Parathyroid adenoma (tissue), 2 donors: ENCODE measurements at regions not wholly inside any gene's neighbourhood (a gene's known extent, or its start where the extent isn't known, plus 50 kb on each side); places are given as distances from the start of the nearest gene placed in this dataset.
"Not testable (repeated sequence)": the region's sequence is repeated elsewhere in the genome, so short reads cannot be mapped to it uniquely, and the experiment has no call there.

Experiments
- H2AFZ ChIP-seq: fragments of 300-600 bp; sonication (generic); one replicate; pipeline ENCODE4 v1.7.0; 2017; ENCODE audit warnings: antibody characterized with exemption, mild to moderate bottlenecking
- H3K27ac ChIP-seq: fragments of 300-600 bp; sonication (generic); one replicate; pipeline ENCODE4 v1.7.0; 2017
- H3K27me3 ChIP-seq: fragments of 300-600 bp; sonication (generic); one replicate; pipeline ENCODE4 v1.7.0; 2017; ENCODE audit warnings: low read length; ENCODE audit not compliant: control insufficient read depth, insufficient read depth
- H3K36me3 ChIP-seq: fragments of 300-600 bp; sonication (generic); one replicate; pipeline ENCODE4 v1.7.0; 2017; ENCODE audit warnings: low read length; ENCODE audit not compliant: control insufficient read depth, insufficient read depth
- H3K4me1 ChIP-seq: fragments of 300-600 bp; sonication (generic); one replicate; pipeline ENCODE4 v1.7.0; 2017; ENCODE audit warnings: control low read depth
- H3K4me2 ChIP-seq: fragments of 300-600 bp; sonication (generic); one replicate; pipeline ENCODE4 v1.7.0; 2017; ENCODE audit warnings: low read length
- H3K4me3 ChIP-seq: fragments of 300-600 bp; sonication (generic); one replicate; pipeline ENCODE4 v1.7.0; 2017; ENCODE audit warnings: low read depth, low read length
- H3K79me2 ChIP-seq: fragments of 300-600 bp; sonication (generic); one replicate; pipeline ENCODE4 v1.7.0; 2017; ENCODE audit warnings: control low read depth
- H3K9ac ChIP-seq: fragments of 300-600 bp; sonication (generic); one replicate; pipeline ENCODE4 v1.7.0; 2017; ENCODE audit warnings: mild to moderate bottlenecking
- H3K9me3 ChIP-seq: fragments of 300-600 bp; sonication (generic); one replicate; pipeline ENCODE4 v1.7.0; 2017; ENCODE audit warnings: low read length; ENCODE audit not compliant: control insufficient read depth
- TF ChIP-seq, protein P1 (sequence below): fragments of 300-600 bp; sonication (generic); IDR thresholded peaks from one replicate; pipeline ENCODE4 v1.7.0; 2017; ENCODE audit warnings: antibody characterized with exemption, mild to moderate bottlenecking
- donor health status: primary hyperparathyroidism.

DNA sequence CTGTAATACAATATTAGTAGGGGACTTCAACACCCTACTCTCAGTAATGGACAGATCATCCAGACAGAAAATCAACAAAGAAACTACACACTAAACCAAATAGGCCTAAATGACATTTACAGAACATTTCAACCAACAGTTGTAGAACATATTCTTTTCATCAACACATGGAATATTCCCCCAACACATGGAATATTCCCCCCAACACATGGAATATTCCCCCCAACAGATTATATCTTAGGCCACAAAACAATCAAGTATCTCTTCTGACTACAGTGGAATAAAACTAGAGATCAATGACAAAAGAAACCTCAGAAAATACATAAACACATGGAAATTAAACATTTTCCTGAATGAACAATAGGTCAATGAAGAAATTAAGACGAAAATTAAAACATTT is 187.2 kb upstream of the RBBP8 start:
- Histone ChIP-seq H3K27me3 (no peaks in the 10 kb centered on the region), H3K9me3 (no peaks in the 10 kb centered on the region), H3K4me2 (no peak overlapping the region), H3K79me2 (no peaks in the 10 kb centered on the region), H3K4me3 (no peak overlapping the region), H3K4me1 (no peaks in the 10 kb centered on the region), H3K36me3 (no peaks in the 10 kb centered on the region), H3K9ac (no peak overlapping the region), H2AFZ (no peak overlapping the region), H3K27ac (no peak overlapping the region)
- TF ChIP-seq, protein P1, sequence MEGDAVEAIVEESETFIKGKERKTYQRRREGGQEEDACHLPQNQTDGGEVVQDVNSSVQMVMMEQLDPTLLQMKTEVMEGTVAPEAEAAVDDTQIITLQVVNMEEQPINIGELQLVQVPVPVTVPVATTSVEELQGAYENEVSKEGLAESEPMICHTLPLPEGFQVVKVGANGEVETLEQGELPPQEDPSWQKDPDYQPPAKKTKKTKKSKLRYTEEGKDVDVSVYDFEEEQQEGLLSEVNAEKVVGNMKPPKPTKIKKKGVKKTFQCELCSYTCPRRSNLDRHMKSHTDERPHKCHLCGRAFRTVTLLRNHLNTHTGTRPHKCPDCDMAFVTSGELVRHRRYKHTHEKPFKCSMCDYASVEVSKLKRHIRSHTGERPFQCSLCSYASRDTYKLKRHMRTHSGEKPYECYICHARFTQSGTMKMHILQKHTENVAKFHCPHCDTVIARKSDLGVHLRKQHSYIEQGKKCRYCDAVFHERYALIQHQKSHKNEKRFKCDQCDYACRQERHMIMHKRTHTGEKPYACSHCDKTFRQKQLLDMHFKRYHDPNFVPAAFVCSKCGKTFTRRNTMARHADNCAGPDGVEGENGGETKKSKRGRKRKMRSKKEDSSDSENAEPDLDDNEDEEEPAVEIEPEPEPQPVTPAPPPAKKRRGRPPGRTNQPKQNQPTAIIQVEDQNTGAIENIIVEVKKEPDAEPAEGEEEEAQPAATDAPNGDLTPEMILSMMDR, result no peak

DNA sequence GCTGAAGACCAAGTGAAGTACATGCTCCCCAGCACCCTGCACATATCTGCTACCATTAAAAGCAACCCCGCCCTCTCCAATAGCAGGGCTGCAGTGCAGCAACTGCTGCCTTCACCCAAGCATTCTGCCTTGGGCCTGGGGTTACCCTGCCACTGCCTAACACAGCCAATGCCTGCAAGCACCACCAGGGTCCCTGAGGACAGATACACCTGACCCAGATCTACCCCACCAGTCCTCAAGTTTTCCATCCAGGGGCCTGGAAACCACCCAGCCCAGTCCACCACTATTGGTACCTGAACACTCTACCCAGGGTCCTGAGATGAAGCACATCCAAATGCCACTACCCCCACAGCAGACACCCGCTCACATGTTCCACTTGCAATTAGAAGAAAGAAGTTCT is 181.1 kb upstream of the RBBP8 start:
- no peak overlapping the region for H3K9ac ChIP-seq
- H3K27me3 ChIP-seq, result no peaks in the 10 kb centered on the region
- no peaks in the 10 kb centered on the region for H3K36me3 ChIP-seq
- H3K4me3 ChIP-seq, result no peak overlapping the region
- H3K79me2 ChIP-seq, result no peaks in the 10 kb centered on the region
- TF ChIP-seq, protein P1, result no peak
- H3K27ac ChIP-seq, result no peak overlapping the region
- no peaks in the 10 kb centered on the region for H3K9me3 ChIP-seq
- H3K4me1 ChIP-seq, result no peaks in the 10 kb centered on the region
- H3K4me2 ChIP-seq, result no peak overlapping the region
- H2AFZ ChIP-seq, result no peak overlapping the region

DNA sequence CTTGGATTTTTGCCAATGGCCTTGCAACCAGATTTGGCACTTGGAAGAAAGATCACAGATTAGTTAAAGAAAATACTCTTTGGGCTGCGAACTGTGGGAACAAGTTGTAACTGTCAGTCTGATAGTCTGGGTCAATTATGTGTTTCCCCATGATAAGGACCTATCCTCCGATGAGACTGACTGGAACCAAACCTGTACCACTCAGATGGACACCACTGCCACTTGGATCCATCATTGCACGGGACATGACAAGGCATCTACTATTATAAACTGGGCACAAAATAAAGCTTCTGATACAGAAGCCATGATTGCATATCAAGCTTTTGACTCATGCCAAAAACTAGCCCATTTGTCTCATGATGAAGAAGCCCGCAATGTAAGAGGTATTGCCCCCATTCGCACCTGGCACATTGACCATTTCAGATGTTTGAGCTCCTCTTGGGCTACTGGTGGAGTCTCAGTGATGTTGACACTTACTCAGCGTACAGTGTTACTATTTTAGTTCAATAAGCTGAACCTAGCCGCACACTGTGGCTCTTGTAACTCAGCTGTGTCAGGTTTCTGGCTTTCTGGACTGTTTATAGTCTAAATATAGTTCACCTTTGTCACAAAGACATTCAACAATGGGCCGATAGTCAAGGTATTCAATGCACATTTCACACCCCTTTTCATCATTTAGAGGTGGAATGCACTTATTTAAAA is 179.8 kb upstream of the RBBP8 start:
- TF ChIP-seq, protein P1, result no peak
- no peaks in the 10 kb centered on the region for H3K36me3 ChIP-seq
- no peaks in the 10 kb centered on the region for H3K4me1 ChIP-seq
- no peaks in the 10 kb centered on the region for H3K27me3 ChIP-seq
- no peak overlapping the region for H3K27ac ChIP-seq
- H3K9ac ChIP-seq, result no peak overlapping the region
- H2AFZ ChIP-seq, result no peak overlapping the region
- H3K79me2 ChIP-seq, result no peaks in the 10 kb centered on the region
- no peak overlapping the region for H3K4me3 ChIP-seq
- H3K9me3 ChIP-seq, result no peaks in the 10 kb centered on the region
- peak overlapping the region; percentile 14 for H3K4me2 ChIP-seq

DNA sequence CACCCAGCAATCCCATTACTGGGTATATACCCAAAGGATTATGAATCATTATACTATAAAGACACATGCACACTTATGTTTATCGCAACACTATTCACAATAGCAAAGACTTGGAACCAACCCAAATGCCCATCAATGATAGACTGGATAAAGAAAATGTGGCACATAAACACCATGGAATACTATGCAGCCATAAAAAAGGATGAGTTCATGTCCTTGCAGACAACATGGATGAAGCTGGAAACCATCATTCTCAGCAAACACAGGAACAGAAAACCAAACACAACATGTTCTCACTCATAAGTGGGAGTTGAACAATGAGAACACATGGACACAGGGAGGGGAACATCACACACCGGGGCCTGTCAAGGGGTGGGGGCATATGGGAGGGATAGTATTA is 169.1 kb upstream of the RBBP8 start:
- not testable (repeated sequence) for H3K79me2 ChIP-seq, H3K27me3 ChIP-seq, H3K4me3 ChIP-seq, H3K9ac ChIP-seq, H3K27ac ChIP-seq, H3K4me1 ChIP-seq, H3K4me2 ChIP-seq, H3K36me3 ChIP-seq, H2AFZ ChIP-seq, H3K9me3 ChIP-seq

DNA sequence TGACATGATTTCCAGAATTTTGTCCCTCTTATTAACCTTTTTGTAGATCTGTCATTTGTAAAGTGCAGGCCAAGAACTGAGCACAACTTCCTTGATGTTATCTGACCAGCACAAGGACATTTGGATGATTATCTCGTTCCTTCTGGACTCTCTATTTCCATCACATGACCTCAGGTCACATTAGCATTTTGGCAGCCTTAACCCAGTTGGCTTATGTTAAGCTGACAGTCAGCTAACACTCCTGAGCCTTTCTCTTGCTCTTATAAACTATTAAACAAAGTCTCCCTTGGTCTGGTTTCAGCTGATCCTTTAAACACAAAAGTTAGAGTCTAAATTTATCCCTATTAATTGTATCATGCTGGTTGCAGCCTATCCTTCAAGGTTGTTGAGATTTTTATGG is 167.2 kb upstream of the RBBP8 start:
- Histone ChIP-seq H3K4me2 (no peak overlapping the region), H3K4me3 (no peak overlapping the region), H3K27ac (peak overlapping the region; percentile 24), H2AFZ (no peak overlapping the region), H3K9ac (no peak overlapping the region), H3K4me1 (peaks cover 4% of the 10 kb centered on the region), H3K9me3 (no peaks in the 10 kb centered on the region), H3K36me3 (no peaks in the 10 kb centered on the region), H3K79me2 (no peaks in the 10 kb centered on the region), H3K27me3 (no peaks in the 10 kb centered on the region)
- TF ChIP-seq, protein P1, result no peak
